ENCODE measurements at regions not wholly inside any gene's neighbourhood (a gene's known extent, or its start where the extent isn't known, plus 50 kb on each side); places are given as distances from the start of the nearest gene placed in this dataset.

DNA sequence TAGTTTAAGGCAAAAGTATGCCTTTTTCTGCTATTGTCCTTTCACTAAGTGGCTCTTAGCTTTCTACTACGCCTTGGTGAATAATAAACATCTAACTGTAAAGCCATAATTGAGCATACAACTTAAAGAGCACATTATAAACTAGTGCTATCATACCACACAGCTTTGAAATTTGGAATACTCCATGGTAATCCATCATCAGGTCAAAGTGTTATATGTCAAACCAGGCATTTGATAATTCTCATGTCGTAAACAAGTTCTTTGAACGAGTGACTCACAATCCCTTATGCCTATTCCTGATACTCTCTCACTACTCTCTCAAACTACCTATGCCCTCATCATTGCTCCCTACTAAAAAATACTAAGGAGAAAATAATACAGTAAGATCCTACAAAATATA lies 60.3 kb upstream of the FMN2 start:
- TF ChIP-seq, protein P1, sequence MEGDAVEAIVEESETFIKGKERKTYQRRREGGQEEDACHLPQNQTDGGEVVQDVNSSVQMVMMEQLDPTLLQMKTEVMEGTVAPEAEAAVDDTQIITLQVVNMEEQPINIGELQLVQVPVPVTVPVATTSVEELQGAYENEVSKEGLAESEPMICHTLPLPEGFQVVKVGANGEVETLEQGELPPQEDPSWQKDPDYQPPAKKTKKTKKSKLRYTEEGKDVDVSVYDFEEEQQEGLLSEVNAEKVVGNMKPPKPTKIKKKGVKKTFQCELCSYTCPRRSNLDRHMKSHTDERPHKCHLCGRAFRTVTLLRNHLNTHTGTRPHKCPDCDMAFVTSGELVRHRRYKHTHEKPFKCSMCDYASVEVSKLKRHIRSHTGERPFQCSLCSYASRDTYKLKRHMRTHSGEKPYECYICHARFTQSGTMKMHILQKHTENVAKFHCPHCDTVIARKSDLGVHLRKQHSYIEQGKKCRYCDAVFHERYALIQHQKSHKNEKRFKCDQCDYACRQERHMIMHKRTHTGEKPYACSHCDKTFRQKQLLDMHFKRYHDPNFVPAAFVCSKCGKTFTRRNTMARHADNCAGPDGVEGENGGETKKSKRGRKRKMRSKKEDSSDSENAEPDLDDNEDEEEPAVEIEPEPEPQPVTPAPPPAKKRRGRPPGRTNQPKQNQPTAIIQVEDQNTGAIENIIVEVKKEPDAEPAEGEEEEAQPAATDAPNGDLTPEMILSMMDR (IDR thresholded peaks at IDR 0.05) = no peak
- TF ChIP-seq POLR2A (IDR thresholded peaks at IDR 0.05) (no peak), POLR2AphosphoS5 (IDR thresholded peaks at IDR 0.05) (no peak)

Data from suprapubic skin (tissue), 4 donors.